WTC11 (cell line): ENCODE measurements at regions not wholly inside any gene's neighbourhood (a gene's known extent, or its start where the extent isn't known, plus 50 kb on each side); places are given as distances from the start of the nearest gene placed in this dataset.

Source experiments
- ATAC-seq: fragments of 200-7000 bp; cut with Tn5 transposase; 2 replicates; pipeline ENCODE4 v1.10.0; 2021; ENCODE audit warnings: mild to moderate bottlenecking, moderate library complexity
- CTCF ChIA-PET: fragments of 300-600 bp; sonication (Branson Sonifier 250); formaldehyde crosslinking; loops from one replicate; lab custom pipeline; 2021; ENCODE audit warnings: antibody characterized with exemption; lab: Charles Lee
- POLR2A ChIA-PET: fragments of 350-600 bp; sonication (Branson Sonifier 250); formaldehyde crosslinking; loops from one replicate; lab custom pipeline; 2021; ENCODE audit warnings: antibody characterized with exemption; lab: Charles Lee
- DNase-seq: peaks from one replicate; pipeline ENCODE4 v3.0.0; 2021; ENCODE audit warnings: low spot score
- H3K27ac Mint-ChIP-seq: 2 replicates; pipeline ENCODE4 v1.8.0; 2021; ENCODE audit warnings: mixed read lengths
- H3K27me3 Mint-ChIP-seq: 2 replicates; pipeline ENCODE4 v1.8.0; 2021; ENCODE audit warnings: low read depth, mild to moderate bottlenecking, moderate library complexity, mixed read lengths
- H3K36me3 Mint-ChIP-seq: 2 replicates; pipeline ENCODE4 v1.8.0; 2021; ENCODE audit warnings: mixed read lengths
- H3K4me1 Mint-ChIP-seq: 2 replicates; pipeline ENCODE4 v1.8.0; 2022; ENCODE audit warnings: mixed read lengths
- H3K4me3 Mint-ChIP-seq: 2 replicates; pipeline ENCODE4 v1.8.0; 2021; ENCODE audit warnings: mild to moderate bottlenecking, moderate library complexity, mixed read lengths
- H3K9me3 Mint-ChIP-seq: 2 replicates; pipeline ENCODE4 v1.8.0; 2021; ENCODE audit warnings: mixed read lengths
- AR ChIP-seq: fragments of 250-450 bp; sonication (Bioruptor Pico); IDR thresholded peaks from 2 replicates; pipeline ENCODE4 v1.9.0; 2021; ENCODE audit warnings: mild to moderate bottlenecking
- ATF6 ChIP-seq: sonication (generic); formaldehyde crosslinking; IDR thresholded peaks from 2 replicates; pipeline ENCODE4 v1.8.1; 2023; ENCODE audit warnings: mild to moderate bottlenecking, missing genetic modification reagents
- CREB1 ChIP-seq: sonication (generic); formaldehyde crosslinking; IDR thresholded peaks from 2 replicates; pipeline ENCODE4 v1.8.0; 2023; ENCODE audit warnings: mild to moderate bottlenecking, missing genetic modification reagents
- ETV6 ChIP-seq: sonication (generic); formaldehyde crosslinking; IDR thresholded peaks from 2 replicates; pipeline ENCODE4 v1.8.1; 2022; ENCODE audit warnings: mild to moderate bottlenecking, missing genetic modification reagents
- FOXJ3 ChIP-seq: sonication (generic); formaldehyde crosslinking; IDR thresholded peaks from 2 replicates; pipeline ENCODE4 v1.9.0; 2021; ENCODE audit warnings: missing genetic modification reagents, mild to moderate bottlenecking, borderline replicate concordance
- GABPB1 ChIP-seq: sonication (generic); formaldehyde crosslinking; IDR thresholded peaks from 2 replicates; pipeline ENCODE4 v1.8.1; 2023; ENCODE audit warnings: mild to moderate bottlenecking, missing genetic modification reagents
- HMGXB4 ChIP-seq: sonication (generic); formaldehyde crosslinking; IDR thresholded peaks from 2 replicates; pipeline ENCODE4 v1.8.1; 2023; ENCODE audit warnings: mild to moderate bottlenecking, moderate library complexity, missing genetic modification reagents
- IRF1 ChIP-seq: sonication (generic); formaldehyde crosslinking; IDR thresholded peaks from 2 replicates; pipeline ENCODE4 v1.8.0; 2023; ENCODE audit warnings: missing genetic modification reagents
- MXD4 ChIP-seq: fragments of 250-450 bp; sonication (Bioruptor Pico); IDR thresholded peaks from 2 replicates; pipeline ENCODE4 v1.8.0; 2021; ENCODE audit warnings: mild to moderate bottlenecking, moderate library complexity, borderline replicate concordance
- NFYB ChIP-seq: sonication (generic); formaldehyde crosslinking; conservative IDR thresholded peaks from 2 replicates; pipeline ENCODE4 v1.8.0; 2022; ENCODE audit warnings: low read depth, missing genetic modification reagents
- NR2C2 ChIP-seq: sonication (generic); formaldehyde crosslinking; IDR thresholded peaks from 2 replicates; pipeline ENCODE4 v1.8.0; 2022; ENCODE audit warnings: mild to moderate bottlenecking, missing genetic modification reagents
- OVOL2 ChIP-seq: fragments of 250-450 bp; sonication (Bioruptor Pico); IDR thresholded peaks from 2 replicates; pipeline ENCODE4 v1.9.0; 2021; ENCODE audit warnings: mild to moderate bottlenecking, borderline replicate concordance
- SMAD4 ChIP-seq: sonication (generic); formaldehyde crosslinking; IDR thresholded peaks from 2 replicates; pipeline ENCODE4 v1.8.0; 2022; ENCODE audit warnings: mild to moderate bottlenecking, missing genetic modification reagents
- STAT6 ChIP-seq: sonication (generic); formaldehyde crosslinking; conservative IDR thresholded peaks from 2 replicates; pipeline ENCODE4 v1.8.1; 2023; ENCODE audit warnings: mild to moderate bottlenecking, low read depth, missing genetic modification reagents, moderate library complexity
- TEAD4 ChIP-seq: sonication (generic); formaldehyde crosslinking; IDR thresholded peaks from 2 replicates; pipeline ENCODE4 v1.8.0; 2022; ENCODE audit warnings: mild to moderate bottlenecking, missing genetic modification reagents
- ZNF219 ChIP-seq: sonication (generic); formaldehyde crosslinking; IDR thresholded peaks from 2 replicates; pipeline ENCODE4 v1.8.0; 2023; ENCODE audit warnings: missing genetic modification reagents, mild to moderate bottlenecking, borderline replicate concordance
- ZNF232 ChIP-seq: sonication (generic); formaldehyde crosslinking; IDR thresholded peaks from 2 replicates; pipeline ENCODE4 v1.8.0; 2022; ENCODE audit warnings: mild to moderate bottlenecking, missing genetic modification reagents
- ZNF396 ChIP-seq: fragments of 250-450 bp; sonication (Bioruptor Pico); IDR thresholded peaks from 2 replicates; pipeline ENCODE4 v1.8.0; 2021; ENCODE audit warnings: mild to moderate bottlenecking, moderate library complexity, borderline replicate concordance
- ZNF416 ChIP-seq: fragments of 250-450 bp; sonication (Bioruptor Pico); IDR thresholded peaks from 2 replicates; pipeline ENCODE4 v1.9.0; 2021; ENCODE audit warnings: mild to moderate bottlenecking, inconsistent platforms
- ZNF532 ChIP-seq: fragments of 250-450 bp; sonication (Bioruptor Pico); IDR thresholded peaks from 2 replicates; pipeline ENCODE4 v1.9.0; 2021; ENCODE audit warnings: mild to moderate bottlenecking, borderline replicate concordance

- TF ChIP-seq ZNF532 (CRISPR knock-in tag) (no peak), ETV6 (CRISPR knock-in tag) (no peak), ZNF219 (CRISPR knock-in tag) (no peak), MXD4 (CRISPR knock-in tag) (no peak), CREB1 (CRISPR knock-in tag) (no peak), HMGXB4 (no peak), IRF1 (no peak), ZNF396 (CRISPR knock-in tag) (no peak), SMAD4 (CRISPR knock-in tag) (no peak)
These were observed 93.1 kb upstream of the STEAP4 start (continued) for GRCh38 chr7:88399696-88400240.

- ChIA-PET POLR2A (interaction anchor here (0.6 to 0.7 kb wide), 4 partner anchors 11 to 1011 kb away, joined by 3 to 4 read pairs (median 3); no protein-coding TSS in a partner anchor), CTCF (interaction anchor here (0.6 to 1.5 kb wide), 7 partner anchors 20 to 436 kb away, joined by 3 to 9 read pairs (median 3); no protein-coding TSS in a partner anchor)
- H3K27me3 Mint-ChIP-seq: no peaks in the 10 kb centered on the region
- no peaks in the 10 kb centered on the region for H3K36me3 Mint-ChIP-seq
- ATAC-seq: peak; percentile 62
- no peaks in the 10 kb centered on the region for H3K9me3 Mint-ChIP-seq
- peaks cover 20% of the 10 kb centered on the region for H3K4me1 Mint-ChIP-seq
- no peak for DNase-seq
- no peak overlapping the region for H3K27ac Mint-ChIP-seq
- H3K4me3 Mint-ChIP-seq: no peak overlapping the region
- TF ChIP-seq AR (CRISPR knock-in tag): no peak
- TF ChIP-seq ATF6 (CRISPR knock-in tag): no peak
- no peak for TF ChIP-seq GABPB1 (CRISPR knock-in tag)
- no peak for TF ChIP-seq ZNF232 (CRISPR knock-in tag)
- no peak for TF ChIP-seq NFYB (CRISPR knock-in tag)
- no peak for TF ChIP-seq OVOL2 (CRISPR knock-in tag)
- TF ChIP-seq TEAD4 (CRISPR knock-in tag): no peak
- no peak for TF ChIP-seq STAT6 (CRISPR knock-in tag)
- TF ChIP-seq NR2C2 (CRISPR knock-in tag): no peak
- TF ChIP-seq ZNF416 (CRISPR knock-in tag): no peak
- no peak for TF ChIP-seq FOXJ3 (CRISPR knock-in tag)
These were observed 92.3 kb upstream of the STEAP4 start for GRCh38 chr7:88399036-88399435.
